T follicular helper cell (primary cell): ENCODE measurements at regions not wholly inside any gene's neighbourhood (a gene's known extent, or its start where the extent isn't known, plus 50 kb on each side); places are given as distances from the start of the nearest gene placed in this dataset.
"Not testable (repeated sequence)": the region's sequence is repeated elsewhere in the genome, so short reads cannot be mapped to it uniquely, and the experiment has no call there.

Experiments used
- DNase-seq: peaks from one replicate; pipeline ENCODE4 v3.0.0-alpha.2; 2020; ENCODE audit warnings: low read depth

- no peak for DNase-seq
Observed at GRCh38 chr17:83192161-83192788, 112.9 kb downstream of the METRNL start.

DNA sequence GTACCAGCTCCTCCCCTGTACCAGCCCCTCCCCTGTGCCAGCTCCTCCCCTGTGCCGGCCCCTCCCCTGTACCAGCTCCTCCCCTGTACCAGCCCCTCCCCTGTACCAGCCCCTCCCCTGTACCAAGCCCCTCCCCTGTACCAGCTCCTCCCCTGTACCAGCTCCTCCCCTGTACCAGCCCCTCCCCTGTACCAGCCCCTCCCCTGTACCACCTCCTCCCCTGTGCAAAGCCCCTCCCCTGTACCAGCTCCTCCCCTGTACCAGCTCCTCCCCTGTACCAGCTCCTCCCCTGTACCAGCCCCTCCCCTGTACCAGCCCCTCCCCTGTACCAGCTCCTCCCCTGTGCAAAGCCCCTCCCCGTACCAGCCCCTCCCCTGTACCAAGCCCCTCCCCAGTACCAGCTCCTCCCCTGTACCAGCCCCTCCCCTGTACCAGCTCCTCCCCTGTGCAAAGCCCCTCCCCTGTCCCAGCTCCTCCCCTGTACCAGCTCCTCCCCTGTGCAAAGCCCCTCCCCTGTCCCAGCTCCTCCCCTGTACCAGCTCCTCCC, 113.5 kb downstream of the METRNL start:
- DNase-seq, result not testable (repeated sequence)

GRCh38 chr17:83193336-83194185, 114.2 kb downstream of the METRNL start:
- DNase-seq, result no peak

- no peak for DNase-seq
Observed at GRCh38 chr17:83194186-83194561, 114.8 kb downstream of the METRNL start.

- DNase-seq, result no peak
Observed at GRCh38 chr17:83194761-83195329, 115.4 kb downstream of the METRNL start.

- DNase-seq, result no peak
Observed at GRCh38 chr17:83195330-83196023, 116.1 kb downstream of the METRNL start.

- DNase-seq, result no peak
Observed at GRCh38 chr17:83196024-83196365, 116.6 kb downstream of the METRNL start.

DNA sequence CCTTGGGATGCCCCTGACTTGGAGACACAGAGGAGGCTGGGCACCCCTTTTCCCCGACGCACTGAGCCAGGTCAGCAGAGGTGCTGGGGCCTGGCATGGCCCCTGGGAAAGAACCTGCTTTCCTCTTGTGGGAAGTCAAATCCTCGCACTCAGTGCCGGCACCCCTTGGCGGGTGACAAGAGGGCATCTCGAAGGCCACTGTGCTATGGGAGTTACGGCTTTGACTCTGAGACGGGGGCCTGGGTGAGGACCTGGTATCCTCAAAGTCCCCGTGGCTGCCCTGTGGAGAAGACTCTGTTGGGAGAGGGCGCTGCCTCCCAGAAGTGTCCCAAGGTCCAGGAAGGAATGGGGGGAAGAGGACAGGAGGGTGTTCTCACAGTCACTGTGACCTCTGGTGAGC, 117.0 kb downstream of the METRNL start:
- DNase-seq, result no peak

DNA sequence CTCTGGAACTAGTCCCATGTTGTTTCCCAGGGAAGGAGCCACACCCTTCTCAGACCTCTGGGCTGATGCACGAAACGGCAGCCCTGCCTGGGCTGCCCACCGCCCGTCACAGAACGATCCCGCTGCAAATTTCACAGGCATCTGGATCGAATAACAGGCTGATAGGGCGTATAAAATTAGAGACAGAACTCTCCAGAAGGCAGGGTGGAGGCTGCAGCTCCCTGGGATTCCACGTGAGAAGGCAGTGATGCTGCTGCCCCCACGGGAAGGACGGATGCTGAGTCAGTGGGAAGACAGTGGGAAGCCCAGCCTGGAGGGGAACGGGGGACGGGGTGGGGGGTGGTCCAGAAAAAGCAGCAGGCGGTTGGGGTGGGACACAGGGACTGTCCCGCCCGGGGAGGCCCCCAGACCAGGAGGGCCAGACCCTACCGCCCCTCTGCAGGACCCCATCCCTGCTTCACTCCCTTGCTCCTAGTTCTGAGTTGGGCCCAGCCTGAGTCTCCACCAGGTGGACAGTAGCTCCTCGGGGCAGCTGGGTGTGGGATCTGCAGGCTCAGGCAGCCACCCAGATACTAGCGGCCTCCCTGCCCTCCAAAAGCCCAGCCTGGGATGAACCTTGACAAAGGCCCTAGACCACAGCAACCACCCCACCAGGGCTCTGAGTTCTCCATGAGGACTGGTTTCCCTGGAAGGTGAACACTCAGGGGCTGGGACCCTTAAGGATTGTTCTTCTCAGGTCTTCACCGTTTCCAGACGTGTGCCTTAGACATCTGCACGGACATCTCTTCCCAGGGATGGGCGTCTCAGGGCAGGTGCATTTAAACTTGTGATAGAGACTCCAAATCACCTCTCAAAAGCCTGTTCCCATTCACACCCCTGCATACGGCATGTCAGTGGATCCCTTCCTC, 117.8 kb downstream of the METRNL start:
- DNase-seq, result no peak

DNA sequence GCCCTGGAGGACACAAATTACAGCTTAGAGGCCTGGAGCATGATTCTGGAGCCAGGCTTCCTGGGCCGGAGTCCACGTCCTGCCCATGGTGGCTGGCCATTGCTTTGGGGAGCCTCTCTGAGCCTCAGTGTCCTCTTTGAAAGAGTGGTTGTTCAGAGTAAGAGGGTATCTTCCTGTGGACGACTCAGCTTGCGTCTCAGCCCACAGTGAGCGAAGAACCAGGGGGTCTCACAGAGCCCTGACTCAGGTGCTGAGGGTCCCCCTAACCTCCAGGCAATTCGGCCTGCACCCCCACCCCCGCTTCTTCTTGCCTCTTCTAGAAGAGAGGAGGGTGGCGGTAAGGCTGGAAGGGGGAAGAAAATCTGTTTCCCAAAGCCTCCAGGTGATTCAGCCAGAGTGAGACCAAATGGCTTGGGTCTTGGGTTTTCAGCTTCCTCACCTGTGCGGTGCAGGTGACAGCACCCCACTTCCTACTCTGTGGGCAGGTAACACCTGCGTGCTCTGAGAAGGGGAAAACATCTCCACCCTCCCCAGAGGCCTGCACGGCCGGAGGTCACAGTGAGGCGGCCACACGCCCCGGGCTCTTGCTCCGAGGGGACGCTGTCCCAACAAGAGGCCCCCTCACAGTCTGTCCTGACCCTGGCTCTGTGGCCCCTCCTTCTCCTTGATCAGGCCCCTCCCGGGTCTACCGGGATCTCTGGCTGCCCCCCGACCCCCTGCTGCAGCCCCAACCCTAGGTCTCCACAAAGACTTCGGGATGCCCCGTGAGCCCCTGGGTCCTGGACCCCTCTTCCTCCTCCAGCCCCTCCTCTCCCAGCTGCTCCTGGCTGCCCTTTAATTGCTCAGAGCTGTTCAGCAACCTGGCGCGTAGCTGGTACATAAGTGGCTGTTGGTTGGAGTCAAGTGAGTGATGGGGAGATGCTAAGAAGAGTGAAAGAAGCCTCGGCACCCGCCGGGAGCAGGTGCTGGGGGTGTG, 119.2 kb downstream of the METRNL start:
- no peak for DNase-seq

DNA sequence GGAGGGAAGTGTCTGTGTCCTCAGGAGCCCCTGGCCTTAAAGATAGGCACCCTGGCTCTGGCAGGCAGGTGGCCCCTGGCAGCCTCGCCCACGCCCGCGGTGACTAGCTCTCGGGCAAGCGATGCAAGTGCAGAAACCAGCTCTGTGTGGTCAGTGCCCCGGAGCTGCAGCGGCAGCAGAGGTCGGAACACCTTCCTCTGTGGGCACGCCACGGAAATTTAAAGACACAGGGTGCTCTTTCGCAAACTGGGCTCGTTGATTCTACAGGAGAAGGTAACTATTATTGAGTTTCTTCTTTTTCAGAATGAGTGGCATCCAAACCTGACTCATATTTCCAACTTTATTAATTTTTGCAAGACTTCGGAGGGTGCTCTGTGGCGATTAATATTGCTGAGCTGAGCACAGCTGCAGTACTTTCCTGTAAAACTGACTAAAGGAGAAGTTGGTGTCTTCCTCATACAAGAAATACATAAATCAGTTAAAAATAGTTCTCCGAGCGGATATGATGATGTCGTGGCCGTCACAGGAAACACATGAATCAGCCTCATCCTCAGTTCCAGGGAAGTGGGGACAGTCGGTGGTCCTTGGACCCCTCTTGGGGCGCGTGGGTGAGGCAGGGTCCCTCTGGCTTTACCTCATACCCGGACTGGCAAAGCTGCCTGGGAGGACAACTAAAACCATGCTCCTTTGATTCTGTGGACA, 120.2 kb downstream of the METRNL start:
- no peak for DNase-seq

- DNase-seq, result no peak
Observed at GRCh38 chr17:83200231-83200699, 120.9 kb downstream of the METRNL start.

DNA sequence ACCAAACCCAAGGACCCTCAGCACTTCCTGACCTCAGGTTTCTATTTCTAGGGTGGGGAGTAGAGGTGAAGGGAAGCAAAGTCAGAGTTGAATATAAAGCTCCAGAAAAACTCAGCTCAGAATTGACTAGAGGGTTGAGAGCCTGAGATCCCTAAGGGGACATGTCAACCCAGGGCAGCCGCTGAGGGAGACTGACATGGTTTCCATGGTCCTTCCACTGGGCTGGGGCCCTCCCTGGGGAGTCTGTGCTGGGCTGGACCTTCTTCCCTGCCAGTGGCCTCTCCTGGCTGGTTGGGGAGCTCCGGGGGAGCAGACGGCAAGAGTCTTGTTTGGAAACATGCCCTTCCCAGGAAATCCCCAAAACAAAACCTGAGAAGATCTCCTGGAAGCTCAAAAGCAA, 121.3 kb downstream of the METRNL start:
- no peak for DNase-seq

DNA sequence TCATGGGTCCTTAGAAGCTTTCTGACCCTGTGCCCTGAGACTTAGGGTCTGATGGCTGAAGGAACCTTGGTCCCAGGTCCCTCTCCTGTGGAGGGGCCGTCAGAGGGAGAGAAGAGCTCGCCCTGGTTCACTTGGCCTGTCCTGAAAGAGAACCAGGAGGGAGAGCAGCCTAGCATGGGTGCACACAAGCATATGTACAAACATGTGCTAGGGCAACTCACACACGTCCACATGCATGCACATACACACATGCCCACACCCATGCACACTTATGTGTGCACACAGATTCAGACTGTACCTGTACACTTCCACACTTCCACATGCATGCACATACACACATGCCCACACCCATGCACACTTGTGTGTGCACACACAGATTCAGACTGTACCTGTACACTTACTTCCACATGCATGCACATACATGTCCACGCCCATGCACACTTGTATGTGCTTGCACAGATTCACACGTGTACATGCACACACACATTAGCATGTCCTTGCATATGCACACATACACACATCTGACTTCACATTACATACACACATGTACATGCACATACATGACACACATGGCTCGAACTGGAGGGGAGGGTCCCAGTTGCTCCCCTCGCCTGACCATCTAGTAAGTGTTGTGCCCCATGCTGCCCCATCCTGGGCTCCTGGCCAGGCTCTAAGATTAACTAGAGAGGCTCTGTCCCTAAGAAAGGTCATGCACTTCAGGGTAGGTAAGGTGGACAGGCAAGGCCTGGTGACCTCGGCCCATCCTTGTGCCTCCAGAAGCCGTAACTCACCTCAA, 122.0 kb downstream of the METRNL start:
- no peak for DNase-seq

DNA sequence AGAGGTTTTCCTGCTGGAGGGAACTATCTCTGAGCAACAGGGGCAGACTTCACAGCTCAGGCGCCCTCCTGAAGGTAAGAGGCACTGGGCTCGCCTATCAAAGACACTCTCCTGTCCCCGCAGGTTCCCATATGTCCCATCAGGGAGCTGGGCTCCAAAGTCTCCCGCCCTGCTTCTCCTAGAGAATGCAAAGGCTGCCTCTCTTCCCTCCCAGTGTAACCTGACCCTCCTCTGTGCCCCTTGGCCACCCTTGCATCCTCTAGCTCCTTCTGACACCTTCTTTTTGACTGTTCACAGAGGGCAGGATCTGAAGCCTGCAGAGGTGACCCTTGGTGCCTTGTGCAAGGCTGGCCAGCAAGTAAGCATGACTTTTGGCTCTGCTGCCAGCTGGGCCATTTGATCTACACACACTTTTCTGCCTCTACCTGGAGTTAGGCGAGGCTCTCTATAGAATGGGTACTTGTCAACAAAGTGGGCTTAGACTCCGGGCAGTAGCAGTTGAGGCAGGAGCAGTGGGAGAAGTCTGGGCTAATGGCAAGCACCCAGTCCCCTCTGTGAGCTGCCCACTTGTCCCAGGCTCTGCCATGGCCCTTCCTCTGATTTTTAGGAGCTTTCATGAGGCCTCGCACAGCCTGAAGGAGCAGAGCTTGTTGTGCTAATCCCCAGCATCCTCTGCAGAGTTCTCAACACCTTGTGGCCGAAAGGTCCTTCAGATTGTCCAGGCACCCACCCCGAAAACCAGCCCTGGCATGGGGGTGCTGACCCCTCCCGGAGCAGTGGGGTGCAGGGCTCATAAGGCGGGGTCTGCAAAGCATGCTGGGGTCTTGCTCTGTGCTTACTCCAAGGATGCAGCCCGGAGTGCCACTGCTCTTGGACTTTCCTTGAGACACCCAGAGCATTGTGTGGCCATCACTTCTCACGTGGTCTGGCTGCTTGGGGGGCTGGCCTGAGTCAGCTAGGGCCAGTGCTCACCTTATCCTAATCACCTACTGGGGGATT, 122.9 kb downstream of the METRNL start:
- DNase-seq, result no peak

- no peak for DNase-seq
Observed at GRCh38 chr17:83203073-83203471, 123.7 kb downstream of the METRNL start.
